ENCODE measurements at regions not wholly inside any gene's neighbourhood (a gene's known extent, or its start where the extent isn't known, plus 50 kb on each side); places are given as distances from the start of the nearest gene placed in this dataset.

DNA sequence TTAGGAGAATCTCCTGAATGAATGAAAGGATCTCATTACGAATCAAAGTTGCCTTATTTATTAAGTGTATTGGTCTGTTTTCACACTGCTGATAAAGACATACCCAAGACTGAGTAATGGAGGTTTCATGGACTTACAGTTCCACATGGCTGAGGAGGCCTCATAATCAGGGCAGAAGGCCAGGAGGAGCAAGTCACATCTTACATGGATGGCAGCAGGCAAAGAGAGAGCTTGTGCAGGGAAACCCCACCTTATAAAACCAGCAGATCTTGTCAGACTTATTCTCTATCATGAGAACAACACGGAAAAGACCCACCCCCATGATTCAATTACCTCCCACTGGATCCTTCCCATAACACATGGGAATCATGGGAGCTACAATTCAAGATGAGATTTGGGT lies 785.2 kb upstream of the POU3F3 start:
- TF ChIP-seq CTCF (conservative IDR thresholded peaks at IDR 0.05; ENCODE audit: low read depth in 2 of 2): no peak
- no peak for TF ChIP-seq EZH2phosphoT487 (IDR thresholded peaks at IDR 0.05; ENCODE audit: unreplicated experiment)
- TF ChIP-seq POLR2AphosphoS5 (IDR thresholded peaks at IDR 0.05; ENCODE audit: low read depth): no peak
- no peak for TF ChIP-seq EZH2 (IDR thresholded peaks at IDR 0.05; ENCODE audit: low read depth, unreplicated experiment)
- no peak for TF ChIP-seq CREB1 (CRISPR knock-in tag; IDR thresholded peaks at IDR 0.05; ENCODE audit: low read depth)
- TF ChIP-seq JUNB (IDR thresholded peaks at IDR 0.05; ENCODE audit: unreplicated experiment): no peak
- no peak for TF ChIP-seq STAT1 (IDR thresholded peaks at IDR 0.05; ENCODE audit: unreplicated experiment)
- TF ChIP-seq ZNF114 (CRISPR knock-in tag; IDR thresholded peaks at IDR 0.05): no peak
- TF ChIP-seq, protein P1, sequence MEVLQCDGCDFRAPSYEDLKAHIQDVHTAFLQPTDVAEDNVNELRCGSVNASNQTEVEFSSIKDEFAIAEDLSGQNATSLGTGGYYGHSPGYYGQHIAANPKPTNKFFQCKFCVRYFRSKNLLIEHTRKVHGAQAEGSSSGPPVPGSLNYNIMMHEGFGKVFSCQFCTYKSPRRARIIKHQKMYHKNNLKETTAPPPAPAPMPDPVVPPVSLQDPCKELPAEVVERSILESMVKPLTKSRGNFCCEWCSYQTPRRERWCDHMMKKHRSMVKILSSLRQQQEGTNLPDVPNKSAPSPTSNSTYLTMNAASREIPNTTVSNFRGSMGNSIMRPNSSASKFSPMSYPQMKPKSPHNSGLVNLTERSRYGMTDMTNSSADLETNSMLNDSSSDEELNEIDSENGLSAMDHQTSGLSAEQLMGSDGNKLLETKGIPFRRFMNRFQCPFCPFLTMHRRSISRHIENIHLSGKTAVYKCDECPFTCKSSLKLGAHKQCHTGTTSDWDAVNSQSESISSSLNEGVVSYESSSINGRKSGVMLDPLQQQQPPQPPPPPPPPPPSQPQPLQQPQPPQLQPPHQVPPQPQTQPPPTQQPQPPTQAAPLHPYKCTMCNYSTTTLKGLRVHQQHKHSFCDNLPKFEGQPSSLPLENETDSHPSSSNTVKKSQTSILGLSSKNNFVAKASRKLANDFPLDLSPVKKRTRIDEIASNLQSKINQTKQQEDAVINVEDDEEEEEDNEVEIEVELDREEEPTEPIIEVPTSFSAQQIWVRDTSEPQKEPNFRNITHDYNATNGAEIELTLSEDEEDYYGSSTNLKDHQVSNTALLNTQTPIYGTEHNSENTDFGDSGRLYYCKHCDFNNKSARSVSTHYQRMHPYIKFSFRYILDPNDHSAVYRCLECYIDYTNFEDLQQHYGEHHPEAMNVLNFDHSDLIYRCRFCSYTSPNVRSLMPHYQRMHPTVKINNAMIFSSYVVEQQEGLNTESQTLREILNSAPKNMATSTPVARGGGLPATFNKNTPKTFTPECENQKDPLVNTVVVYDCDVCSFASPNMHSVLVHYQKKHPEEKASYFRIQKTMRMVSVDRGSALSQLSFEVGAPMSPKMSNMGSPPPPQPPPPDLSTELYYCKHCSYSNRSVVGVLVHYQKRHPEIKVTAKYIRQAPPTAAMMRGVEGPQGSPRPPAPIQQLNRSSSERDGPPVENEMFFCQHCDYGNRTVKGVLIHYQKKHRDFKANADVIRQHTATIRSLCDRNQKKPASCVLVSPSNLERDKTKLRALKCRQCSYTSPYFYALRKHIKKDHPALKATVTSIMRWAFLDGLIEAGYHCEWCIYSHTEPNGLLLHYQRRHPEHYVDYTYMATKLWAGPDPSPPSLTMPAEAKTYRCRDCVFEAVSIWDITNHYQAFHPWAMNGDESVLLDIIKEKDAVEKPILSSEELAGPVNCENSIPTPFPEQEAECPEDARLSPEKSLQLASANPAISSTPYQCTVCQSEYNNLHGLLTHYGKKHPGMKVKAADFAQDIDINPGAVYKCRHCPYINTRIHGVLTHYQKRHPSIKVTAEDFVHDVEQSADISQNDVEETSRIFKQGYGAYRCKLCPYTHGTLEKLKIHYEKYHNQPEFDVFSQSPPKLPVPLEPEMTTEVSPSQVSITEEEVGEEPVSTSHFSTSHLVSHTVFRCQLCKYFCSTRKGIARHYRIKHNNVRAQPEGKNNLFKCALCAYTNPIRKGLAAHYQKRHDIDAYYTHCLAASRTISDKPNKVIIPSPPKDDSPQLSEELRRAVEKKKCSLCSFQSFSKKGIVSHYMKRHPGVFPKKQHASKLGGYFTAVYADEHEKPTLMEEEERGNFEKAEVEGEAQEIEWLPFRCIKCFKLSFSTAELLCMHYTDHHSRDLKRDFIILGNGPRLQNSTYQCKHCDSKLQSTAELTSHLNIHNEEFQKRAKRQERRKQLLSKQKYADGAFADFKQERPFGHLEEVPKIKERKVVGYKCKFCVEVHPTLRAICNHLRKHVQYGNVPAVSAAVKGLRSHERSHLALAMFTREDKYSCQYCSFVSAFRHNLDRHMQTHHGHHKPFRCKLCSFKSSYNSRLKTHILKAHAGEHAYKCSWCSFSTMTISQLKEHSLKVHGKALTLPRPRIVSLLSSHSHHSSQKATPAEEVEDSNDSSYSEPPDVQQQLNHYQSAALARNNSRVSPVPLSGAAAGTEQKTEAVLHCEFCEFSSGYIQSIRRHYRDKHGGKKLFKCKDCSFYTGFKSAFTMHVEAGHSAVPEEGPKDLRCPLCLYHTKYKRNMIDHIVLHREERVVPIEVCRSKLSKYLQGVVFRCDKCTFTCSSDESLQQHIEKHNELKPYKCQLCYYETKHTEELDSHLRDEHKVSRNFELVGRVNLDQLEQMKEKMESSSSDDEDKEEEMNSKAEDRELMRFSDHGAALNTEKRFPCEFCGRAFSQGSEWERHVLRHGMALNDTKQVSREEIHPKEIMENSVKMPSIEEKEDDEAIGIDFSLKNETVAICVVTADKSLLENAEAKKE (CRISPR knock-in tag; IDR thresholded peaks at IDR 0.05): no peak
- TF ChIP-seq NANOG (IDR thresholded peaks at IDR 0.05; ENCODE audit: borderline replicate concordance): no peak
- no peak for TF ChIP-seq ETS1 (IDR thresholded peaks at IDR 0.05)
- TF ChIP-seq, protein P2, sequence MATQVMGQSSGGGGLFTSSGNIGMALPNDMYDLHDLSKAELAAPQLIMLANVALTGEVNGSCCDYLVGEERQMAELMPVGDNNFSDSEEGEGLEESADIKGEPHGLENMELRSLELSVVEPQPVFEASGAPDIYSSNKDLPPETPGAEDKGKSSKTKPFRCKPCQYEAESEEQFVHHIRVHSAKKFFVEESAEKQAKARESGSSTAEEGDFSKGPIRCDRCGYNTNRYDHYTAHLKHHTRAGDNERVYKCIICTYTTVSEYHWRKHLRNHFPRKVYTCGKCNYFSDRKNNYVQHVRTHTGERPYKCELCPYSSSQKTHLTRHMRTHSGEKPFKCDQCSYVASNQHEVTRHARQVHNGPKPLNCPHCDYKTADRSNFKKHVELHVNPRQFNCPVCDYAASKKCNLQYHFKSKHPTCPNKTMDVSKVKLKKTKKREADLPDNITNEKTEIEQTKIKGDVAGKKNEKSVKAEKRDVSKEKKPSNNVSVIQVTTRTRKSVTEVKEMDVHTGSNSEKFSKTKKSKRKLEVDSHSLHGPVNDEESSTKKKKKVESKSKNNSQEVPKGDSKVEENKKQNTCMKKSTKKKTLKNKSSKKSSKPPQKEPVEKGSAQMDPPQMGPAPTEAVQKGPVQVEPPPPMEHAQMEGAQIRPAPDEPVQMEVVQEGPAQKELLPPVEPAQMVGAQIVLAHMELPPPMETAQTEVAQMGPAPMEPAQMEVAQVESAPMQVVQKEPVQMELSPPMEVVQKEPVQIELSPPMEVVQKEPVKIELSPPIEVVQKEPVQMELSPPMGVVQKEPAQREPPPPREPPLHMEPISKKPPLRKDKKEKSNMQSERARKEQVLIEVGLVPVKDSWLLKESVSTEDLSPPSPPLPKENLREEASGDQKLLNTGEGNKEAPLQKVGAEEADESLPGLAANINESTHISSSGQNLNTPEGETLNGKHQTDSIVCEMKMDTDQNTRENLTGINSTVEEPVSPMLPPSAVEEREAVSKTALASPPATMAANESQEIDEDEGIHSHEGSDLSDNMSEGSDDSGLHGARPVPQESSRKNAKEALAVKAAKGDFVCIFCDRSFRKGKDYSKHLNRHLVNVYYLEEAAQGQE (IDR thresholded peaks at IDR 0.05; ENCODE audit: unreplicated experiment): no peak
